GM23338 (cell line): ENCODE measurements at regions not wholly inside any gene's neighbourhood (a gene's known extent, or its start where the extent isn't known, plus 50 kb on each side); places are given as distances from the start of the nearest gene placed in this dataset.

Experiments used
- ATAC-seq: fragments of 200-7000 bp; cut with Tn5 transposase; 3 replicates; pipeline ENCODE4 v1.9.1; 2020
- DNase-seq: peaks from one replicate; pipeline ENCODE4 v3.0.0-alpha.2; 2015; ENCODE audit warnings: low spot score
- H2AFZ ChIP-seq: fragments of 200-600 bp; sonication (generic); 2 replicates; pipeline ENCODE4 v1.8.0; 2016; ENCODE audit warnings: antibody characterized with exemption, mild to moderate bottlenecking, moderate library complexity
- H3F3A ChIP-seq: fragments of 200-600 bp; sonication (generic); replicated peaks from 2 replicates; pipeline ENCODE4 v1.8.0; 2017; ENCODE audit warnings: antibody characterized with exemption, mixed run types, low read depth
- H3K27ac ChIP-seq: fragments of 200-600 bp; sonication (generic); 2 replicates; pipeline ENCODE4 v1.6.1; 2016; ENCODE audit warnings: low read depth
- H3K27me3 ChIP-seq: fragments of 200-600 bp; sonication (generic); 2 replicates; pipeline ENCODE4 v1.8.0; 2016; ENCODE audit warnings: mild to moderate bottlenecking, mixed run types, moderate library complexity; ENCODE audit not compliant: insufficient read depth
- H3K36me3 ChIP-seq: fragments of 200-600 bp; sonication (generic); 2 replicates; pipeline ENCODE4 v1.8.0; 2016; ENCODE audit warnings: mild to moderate bottlenecking; ENCODE audit not compliant: insufficient read depth
- H3K4me1 ChIP-seq: fragments of 200-600 bp; sonication (generic); 2 replicates; pipeline ENCODE4 v1.8.0; 2016; ENCODE audit warnings: mild to moderate bottlenecking, moderate library complexity; ENCODE audit not compliant: insufficient read depth
- H3K4me2 ChIP-seq: fragments of 200-600 bp; sonication (generic); 2 replicates; pipeline ENCODE4 v1.7.1; 2017; ENCODE audit warnings: mixed run types
- H3K4me3 ChIP-seq: fragments of 200-600 bp; sonication (generic); 2 replicates; pipeline ENCODE4 v1.6.1; 2016; ENCODE audit warnings: mixed run types
- H3K79me2 ChIP-seq: fragments of 200-600 bp; sonication (generic); replicated peaks from 2 replicates; pipeline ENCODE4 v1.8.0; 2017; ENCODE audit warnings: mild to moderate bottlenecking; ENCODE audit not compliant: insufficient read depth
- H3K9me2 ChIP-seq: fragments of 200-600 bp; sonication (generic); 2 replicates; pipeline ENCODE4 v1.8.0; 2017; ENCODE audit not compliant: insufficient read depth
- H4K20me1 ChIP-seq: fragments of 200-600 bp; sonication (generic); replicated peaks from 2 replicates; pipeline ENCODE4 v1.8.0; 2017; ENCODE audit warnings: mild to moderate bottlenecking; ENCODE audit not compliant: insufficient read depth
- H3K27ac Mint-ChIP-seq: 2 replicates; pipeline ENCODE4 v1.8.0; 2020; ENCODE audit warnings: inconsistent platforms, mild to moderate bottlenecking, moderate library complexity, mixed read lengths
- H3K27me3 Mint-ChIP-seq: 3 replicates; pipeline ENCODE4 v1.8.0; 2022; ENCODE audit warnings: low read depth, mild to moderate bottlenecking, moderate library complexity, mixed read lengths, inconsistent platforms; ENCODE audit not compliant: insufficient read depth, poor library complexity
- H3K36me3 Mint-ChIP-seq: 3 replicates; pipeline ENCODE4 v1.8.0; 2021; ENCODE audit warnings: low read depth, mild to moderate bottlenecking, inconsistent platforms, moderate library complexity, mixed read lengths
- H3K4me1 Mint-ChIP-seq: 3 replicates; pipeline ENCODE4 v1.8.0; 2020; ENCODE audit warnings: mild to moderate bottlenecking, inconsistent platforms, mixed read lengths
- H3K4me3 Mint-ChIP-seq: 3 replicates; pipeline ENCODE4 v1.8.0; 2021; ENCODE audit warnings: moderate library complexity, mild to moderate bottlenecking, inconsistent platforms, mixed read lengths
- H3K9me3 Mint-ChIP-seq: 3 replicates; pipeline ENCODE4 v1.8.0; 2020; ENCODE audit warnings: moderate library complexity, mild to moderate bottlenecking, inconsistent platforms, mixed read lengths
- ETS1 ChIP-seq: IDR thresholded peaks from 2 replicates; pipeline ENCODE4 v1.6.1; 2016; ENCODE audit warnings: antibody characterized with exemption
- EZH2 ChIP-seq: fragments of 200-600 bp; sonication (generic); IDR thresholded peaks from one replicate; pipeline ENCODE4 v1.8.0; 2017; ENCODE audit warnings: antibody characterized with exemption, mild to moderate bottlenecking, low read depth; ENCODE audit not compliant: unreplicated experiment
- EZH2phosphoT487 ChIP-seq: fragments of 200-600 bp; sonication (generic); IDR thresholded peaks from one replicate; pipeline ENCODE4 v1.8.1; 2018; ENCODE audit warnings: antibody characterized with exemption; ENCODE audit not compliant: unreplicated experiment
- JUNB ChIP-seq: IDR thresholded peaks from one replicate; pipeline ENCODE4 v1.6.1; 2016; ENCODE audit warnings: antibody characterized with exemption; ENCODE audit not compliant: unreplicated experiment
- NANOG ChIP-seq: IDR thresholded peaks from 2 replicates; pipeline ENCODE4 v1.6.1; 2016; ENCODE audit warnings: antibody characterized with exemption, borderline replicate concordance
- POLR2AphosphoS5 ChIP-seq: IDR thresholded peaks from 2 replicates; pipeline ENCODE4 v1.6.1; 2016; ENCODE audit warnings: antibody characterized with exemption, low read depth
- REST ChIP-seq: IDR thresholded peaks from one replicate; pipeline ENCODE4 v1.6.1; 2018; ENCODE audit warnings: antibody characterized with exemption; ENCODE audit not compliant: unreplicated experiment
- STAT1 ChIP-seq: IDR thresholded peaks from one replicate; pipeline ENCODE4 v1.6.1; 2016; ENCODE audit warnings: antibody characterized with exemption; ENCODE audit not compliant: unreplicated experiment
- ZNF114 ChIP-seq: fragments of 250-450 bp; sonication (Bioruptor Pico); IDR thresholded peaks from 2 replicates; pipeline ENCODE4 v1.5.0; 2020; ENCODE audit warnings: mild to moderate bottlenecking, moderate library complexity
- ZNF331 ChIP-seq: fragments of 250-450 bp; sonication (Bioruptor Pico); IDR thresholded peaks from 2 replicates; pipeline ENCODE4 v1.5.0; 2020; ENCODE audit warnings: low read depth, mild to moderate bottlenecking, moderate library complexity
- TF ChIP-seq, protein P1 (sequence below), 2 experiments: fragments of 200-600 bp in 1 of 2; sonication (generic) in 1 of 2; conservative IDR thresholded peaks; 2 replicates each; pipeline versions ENCODE4 v1.5.1 to v1.6.1; 2016 to 2017; ENCODE audit warnings: antibody characterized with exemption in 2 of 2, low read depth in 2 of 2, mild to moderate bottlenecking in 2 of 2, moderate library complexity in 1 of 2
- TF ChIP-seq, protein P2 (sequence below): fragments of 250-450 bp; sonication (Bioruptor Pico); IDR thresholded peaks from 2 replicates; pipeline ENCODE4 v1.5.0; 2020; ENCODE audit warnings: mild to moderate bottlenecking, moderate library complexity

- TF ChIP-seq REST (no peak), ETS1 (no peak), POLR2AphosphoS5 (no peak), EZH2 (no peak)
Observed at GRCh38 chr5:16291474-16291873, 111.9 kb upstream of the MARCHF11 start (continued).

- Histone ChIP-seq H3K27ac (no peak overlapping the region), H3K36me3 (no peaks in the 10 kb centered on the region), H3K9me2 (no peaks in the 10 kb centered on the region), H3K79me2 (no peaks in the 10 kb centered on the region), H3K4me1 (no peaks in the 10 kb centered on the region), H3K4me2 (no peak overlapping the region), H2AFZ (no peak overlapping the region), H3K27me3 (no peaks in the 10 kb centered on the region), H3K4me3 (no peak overlapping the region), H4K20me1 (no peaks in the 10 kb centered on the region), H3F3A (no peaks in the 10 kb centered on the region)
- no peak for ATAC-seq
- H3K27ac Mint-ChIP-seq, result no peak overlapping the region
- no peak for DNase-seq
- H3K9me3 Mint-ChIP-seq, result peaks cover under 1% of the 10 kb centered on the region; the same call in 1 of the 3 replicates
- no peak overlapping the region for H3K4me3 Mint-ChIP-seq
- peaks cover 2% of the 10 kb centered on the region for H3K27me3 Mint-ChIP-seq
- peaks cover 3% of the 10 kb centered on the region; the same call in 1 of the 3 replicates for H3K4me1 Mint-ChIP-seq
- H3K36me3 Mint-ChIP-seq, result 0 out of 3 replicates have a peak, but pooled peaks cover 2% of the 10 kb centered on the region
- no peak for TF ChIP-seq ZNF331
- TF ChIP-seq NANOG, result no peak
- no peak for TF ChIP-seq JUNB
- TF ChIP-seq STAT1, result no peak
- TF ChIP-seq EZH2phosphoT487, result no peak
- TF ChIP-seq ETS1, result no peak
- TF ChIP-seq, protein P1, sequence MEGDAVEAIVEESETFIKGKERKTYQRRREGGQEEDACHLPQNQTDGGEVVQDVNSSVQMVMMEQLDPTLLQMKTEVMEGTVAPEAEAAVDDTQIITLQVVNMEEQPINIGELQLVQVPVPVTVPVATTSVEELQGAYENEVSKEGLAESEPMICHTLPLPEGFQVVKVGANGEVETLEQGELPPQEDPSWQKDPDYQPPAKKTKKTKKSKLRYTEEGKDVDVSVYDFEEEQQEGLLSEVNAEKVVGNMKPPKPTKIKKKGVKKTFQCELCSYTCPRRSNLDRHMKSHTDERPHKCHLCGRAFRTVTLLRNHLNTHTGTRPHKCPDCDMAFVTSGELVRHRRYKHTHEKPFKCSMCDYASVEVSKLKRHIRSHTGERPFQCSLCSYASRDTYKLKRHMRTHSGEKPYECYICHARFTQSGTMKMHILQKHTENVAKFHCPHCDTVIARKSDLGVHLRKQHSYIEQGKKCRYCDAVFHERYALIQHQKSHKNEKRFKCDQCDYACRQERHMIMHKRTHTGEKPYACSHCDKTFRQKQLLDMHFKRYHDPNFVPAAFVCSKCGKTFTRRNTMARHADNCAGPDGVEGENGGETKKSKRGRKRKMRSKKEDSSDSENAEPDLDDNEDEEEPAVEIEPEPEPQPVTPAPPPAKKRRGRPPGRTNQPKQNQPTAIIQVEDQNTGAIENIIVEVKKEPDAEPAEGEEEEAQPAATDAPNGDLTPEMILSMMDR (conservative IDR thresholded peaks at IDR 0.05; ENCODE audit: low read depth in 2 of 2), result no peak
- TF ChIP-seq POLR2AphosphoS5, result no peak
- no peak for TF ChIP-seq ZNF114 (CRISPR knock-in tag)
- TF ChIP-seq, protein P2, sequence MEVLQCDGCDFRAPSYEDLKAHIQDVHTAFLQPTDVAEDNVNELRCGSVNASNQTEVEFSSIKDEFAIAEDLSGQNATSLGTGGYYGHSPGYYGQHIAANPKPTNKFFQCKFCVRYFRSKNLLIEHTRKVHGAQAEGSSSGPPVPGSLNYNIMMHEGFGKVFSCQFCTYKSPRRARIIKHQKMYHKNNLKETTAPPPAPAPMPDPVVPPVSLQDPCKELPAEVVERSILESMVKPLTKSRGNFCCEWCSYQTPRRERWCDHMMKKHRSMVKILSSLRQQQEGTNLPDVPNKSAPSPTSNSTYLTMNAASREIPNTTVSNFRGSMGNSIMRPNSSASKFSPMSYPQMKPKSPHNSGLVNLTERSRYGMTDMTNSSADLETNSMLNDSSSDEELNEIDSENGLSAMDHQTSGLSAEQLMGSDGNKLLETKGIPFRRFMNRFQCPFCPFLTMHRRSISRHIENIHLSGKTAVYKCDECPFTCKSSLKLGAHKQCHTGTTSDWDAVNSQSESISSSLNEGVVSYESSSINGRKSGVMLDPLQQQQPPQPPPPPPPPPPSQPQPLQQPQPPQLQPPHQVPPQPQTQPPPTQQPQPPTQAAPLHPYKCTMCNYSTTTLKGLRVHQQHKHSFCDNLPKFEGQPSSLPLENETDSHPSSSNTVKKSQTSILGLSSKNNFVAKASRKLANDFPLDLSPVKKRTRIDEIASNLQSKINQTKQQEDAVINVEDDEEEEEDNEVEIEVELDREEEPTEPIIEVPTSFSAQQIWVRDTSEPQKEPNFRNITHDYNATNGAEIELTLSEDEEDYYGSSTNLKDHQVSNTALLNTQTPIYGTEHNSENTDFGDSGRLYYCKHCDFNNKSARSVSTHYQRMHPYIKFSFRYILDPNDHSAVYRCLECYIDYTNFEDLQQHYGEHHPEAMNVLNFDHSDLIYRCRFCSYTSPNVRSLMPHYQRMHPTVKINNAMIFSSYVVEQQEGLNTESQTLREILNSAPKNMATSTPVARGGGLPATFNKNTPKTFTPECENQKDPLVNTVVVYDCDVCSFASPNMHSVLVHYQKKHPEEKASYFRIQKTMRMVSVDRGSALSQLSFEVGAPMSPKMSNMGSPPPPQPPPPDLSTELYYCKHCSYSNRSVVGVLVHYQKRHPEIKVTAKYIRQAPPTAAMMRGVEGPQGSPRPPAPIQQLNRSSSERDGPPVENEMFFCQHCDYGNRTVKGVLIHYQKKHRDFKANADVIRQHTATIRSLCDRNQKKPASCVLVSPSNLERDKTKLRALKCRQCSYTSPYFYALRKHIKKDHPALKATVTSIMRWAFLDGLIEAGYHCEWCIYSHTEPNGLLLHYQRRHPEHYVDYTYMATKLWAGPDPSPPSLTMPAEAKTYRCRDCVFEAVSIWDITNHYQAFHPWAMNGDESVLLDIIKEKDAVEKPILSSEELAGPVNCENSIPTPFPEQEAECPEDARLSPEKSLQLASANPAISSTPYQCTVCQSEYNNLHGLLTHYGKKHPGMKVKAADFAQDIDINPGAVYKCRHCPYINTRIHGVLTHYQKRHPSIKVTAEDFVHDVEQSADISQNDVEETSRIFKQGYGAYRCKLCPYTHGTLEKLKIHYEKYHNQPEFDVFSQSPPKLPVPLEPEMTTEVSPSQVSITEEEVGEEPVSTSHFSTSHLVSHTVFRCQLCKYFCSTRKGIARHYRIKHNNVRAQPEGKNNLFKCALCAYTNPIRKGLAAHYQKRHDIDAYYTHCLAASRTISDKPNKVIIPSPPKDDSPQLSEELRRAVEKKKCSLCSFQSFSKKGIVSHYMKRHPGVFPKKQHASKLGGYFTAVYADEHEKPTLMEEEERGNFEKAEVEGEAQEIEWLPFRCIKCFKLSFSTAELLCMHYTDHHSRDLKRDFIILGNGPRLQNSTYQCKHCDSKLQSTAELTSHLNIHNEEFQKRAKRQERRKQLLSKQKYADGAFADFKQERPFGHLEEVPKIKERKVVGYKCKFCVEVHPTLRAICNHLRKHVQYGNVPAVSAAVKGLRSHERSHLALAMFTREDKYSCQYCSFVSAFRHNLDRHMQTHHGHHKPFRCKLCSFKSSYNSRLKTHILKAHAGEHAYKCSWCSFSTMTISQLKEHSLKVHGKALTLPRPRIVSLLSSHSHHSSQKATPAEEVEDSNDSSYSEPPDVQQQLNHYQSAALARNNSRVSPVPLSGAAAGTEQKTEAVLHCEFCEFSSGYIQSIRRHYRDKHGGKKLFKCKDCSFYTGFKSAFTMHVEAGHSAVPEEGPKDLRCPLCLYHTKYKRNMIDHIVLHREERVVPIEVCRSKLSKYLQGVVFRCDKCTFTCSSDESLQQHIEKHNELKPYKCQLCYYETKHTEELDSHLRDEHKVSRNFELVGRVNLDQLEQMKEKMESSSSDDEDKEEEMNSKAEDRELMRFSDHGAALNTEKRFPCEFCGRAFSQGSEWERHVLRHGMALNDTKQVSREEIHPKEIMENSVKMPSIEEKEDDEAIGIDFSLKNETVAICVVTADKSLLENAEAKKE (CRISPR knock-in tag), result no peak
Observed at GRCh38 chr5:16283791-16284190, 104.2 kb upstream of the MARCHF11 start.
